OCI-LY3 (cell line): ENCODE measurements at regions not wholly inside any gene's neighbourhood (a gene's known extent, or its start where the extent isn't known, plus 50 kb on each side); places are given as distances from the start of the nearest gene placed in this dataset.

Experiments
- EZH2phosphoT487 ChIP-seq: fragments of 200-600 bp; shearing (Covaris generic); IDR thresholded peaks from 2 replicates; pipeline ENCODE4 v1.6.1; 2018; ENCODE audit warnings: antibody characterized with exemption, mixed run types, low read depth
- TF ChIP-seq, protein P1 (sequence below): fragments of 200-600, 300-600 bp; sonication (generic); IDR thresholded peaks from 2 replicates; pipeline ENCODE4 v1.5.1; 2014; ENCODE audit warnings: antibody characterized with exemption, low read length, low read depth

GRCh38 chr5:17443333-17444130 lies 54.5 kb upstream of the TAF11L2 start:
- TF ChIP-seq, protein P1, sequence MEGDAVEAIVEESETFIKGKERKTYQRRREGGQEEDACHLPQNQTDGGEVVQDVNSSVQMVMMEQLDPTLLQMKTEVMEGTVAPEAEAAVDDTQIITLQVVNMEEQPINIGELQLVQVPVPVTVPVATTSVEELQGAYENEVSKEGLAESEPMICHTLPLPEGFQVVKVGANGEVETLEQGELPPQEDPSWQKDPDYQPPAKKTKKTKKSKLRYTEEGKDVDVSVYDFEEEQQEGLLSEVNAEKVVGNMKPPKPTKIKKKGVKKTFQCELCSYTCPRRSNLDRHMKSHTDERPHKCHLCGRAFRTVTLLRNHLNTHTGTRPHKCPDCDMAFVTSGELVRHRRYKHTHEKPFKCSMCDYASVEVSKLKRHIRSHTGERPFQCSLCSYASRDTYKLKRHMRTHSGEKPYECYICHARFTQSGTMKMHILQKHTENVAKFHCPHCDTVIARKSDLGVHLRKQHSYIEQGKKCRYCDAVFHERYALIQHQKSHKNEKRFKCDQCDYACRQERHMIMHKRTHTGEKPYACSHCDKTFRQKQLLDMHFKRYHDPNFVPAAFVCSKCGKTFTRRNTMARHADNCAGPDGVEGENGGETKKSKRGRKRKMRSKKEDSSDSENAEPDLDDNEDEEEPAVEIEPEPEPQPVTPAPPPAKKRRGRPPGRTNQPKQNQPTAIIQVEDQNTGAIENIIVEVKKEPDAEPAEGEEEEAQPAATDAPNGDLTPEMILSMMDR = no peak
- TF ChIP-seq EZH2phosphoT487 = no peak
